PFSK-1 (cell line): ENCODE measurements at regions not wholly inside any gene's neighbourhood (a gene's known extent, or its start where the extent isn't known, plus 50 kb on each side); places are given as distances from the start of the nearest gene placed in this dataset.

Experiments
- POLR2AphosphoS5 ChIP-seq: IDR thresholded peaks from 2 replicates; pipeline ENCODE4 v1.6.1; 2012; ENCODE audit warnings: low read depth, mild to moderate bottlenecking, control low read depth, low read length, moderate library complexity
- SIN3A ChIP-seq: IDR thresholded peaks from 2 replicates; pipeline ENCODE4 v1.6.1; 2012; ENCODE audit warnings: mild to moderate bottlenecking, low read length, moderate library complexity, borderline replicate concordance; ENCODE audit not compliant: insufficient read depth
- TAF1 ChIP-seq: IDR thresholded peaks from 2 replicates; pipeline ENCODE4 v1.6.1; 2012; ENCODE audit warnings: low read length, control low read depth, borderline replicate concordance; ENCODE audit not compliant: insufficient read depth
- TF ChIP-seq, protein P1 (sequence below), 2 experiments: IDR thresholded peaks; 2 replicates each; pipeline versions ENCODE4 v1.6.1 to v1.8.0; 2011 to 2012; ENCODE audit warnings: low read depth in 2 of 2, low read length in 2 of 2, control low read depth in 1 of 2, inconsistent platforms in 1 of 2, mild to moderate bottlenecking in 1 of 2, moderate library complexity in 1 of 2; ENCODE audit not compliant: insufficient read depth in 1 of 2

DNA sequence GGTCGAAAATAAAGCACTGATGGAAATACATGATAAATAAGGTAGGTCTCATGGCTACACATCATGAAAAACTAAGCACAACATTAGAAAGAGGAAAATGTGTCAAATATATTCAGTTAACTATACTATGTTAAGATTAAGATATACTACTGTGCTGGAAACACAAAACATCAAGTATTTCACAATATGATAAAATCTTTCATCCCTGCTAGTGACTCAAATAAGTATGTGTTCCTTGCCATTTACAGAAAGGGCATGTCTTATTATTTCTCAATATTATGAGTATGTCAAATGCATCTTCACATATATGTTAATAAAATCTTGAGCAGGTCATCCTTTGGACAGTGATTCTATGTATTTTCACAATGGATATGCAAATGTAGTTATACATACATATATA is 1260.1 kb upstream of the ADGRL2 start:
- no peak for TF ChIP-seq TAF1
- TF ChIP-seq POLR2AphosphoS5 = no peak
- TF ChIP-seq, protein P1, sequence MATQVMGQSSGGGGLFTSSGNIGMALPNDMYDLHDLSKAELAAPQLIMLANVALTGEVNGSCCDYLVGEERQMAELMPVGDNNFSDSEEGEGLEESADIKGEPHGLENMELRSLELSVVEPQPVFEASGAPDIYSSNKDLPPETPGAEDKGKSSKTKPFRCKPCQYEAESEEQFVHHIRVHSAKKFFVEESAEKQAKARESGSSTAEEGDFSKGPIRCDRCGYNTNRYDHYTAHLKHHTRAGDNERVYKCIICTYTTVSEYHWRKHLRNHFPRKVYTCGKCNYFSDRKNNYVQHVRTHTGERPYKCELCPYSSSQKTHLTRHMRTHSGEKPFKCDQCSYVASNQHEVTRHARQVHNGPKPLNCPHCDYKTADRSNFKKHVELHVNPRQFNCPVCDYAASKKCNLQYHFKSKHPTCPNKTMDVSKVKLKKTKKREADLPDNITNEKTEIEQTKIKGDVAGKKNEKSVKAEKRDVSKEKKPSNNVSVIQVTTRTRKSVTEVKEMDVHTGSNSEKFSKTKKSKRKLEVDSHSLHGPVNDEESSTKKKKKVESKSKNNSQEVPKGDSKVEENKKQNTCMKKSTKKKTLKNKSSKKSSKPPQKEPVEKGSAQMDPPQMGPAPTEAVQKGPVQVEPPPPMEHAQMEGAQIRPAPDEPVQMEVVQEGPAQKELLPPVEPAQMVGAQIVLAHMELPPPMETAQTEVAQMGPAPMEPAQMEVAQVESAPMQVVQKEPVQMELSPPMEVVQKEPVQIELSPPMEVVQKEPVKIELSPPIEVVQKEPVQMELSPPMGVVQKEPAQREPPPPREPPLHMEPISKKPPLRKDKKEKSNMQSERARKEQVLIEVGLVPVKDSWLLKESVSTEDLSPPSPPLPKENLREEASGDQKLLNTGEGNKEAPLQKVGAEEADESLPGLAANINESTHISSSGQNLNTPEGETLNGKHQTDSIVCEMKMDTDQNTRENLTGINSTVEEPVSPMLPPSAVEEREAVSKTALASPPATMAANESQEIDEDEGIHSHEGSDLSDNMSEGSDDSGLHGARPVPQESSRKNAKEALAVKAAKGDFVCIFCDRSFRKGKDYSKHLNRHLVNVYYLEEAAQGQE (IDR thresholded peaks at IDR 0.05; ENCODE audit: insufficient read depth in 1 of 2, low read depth in 2 of 2, low read length in 2 of 2) = no peak
- no peak for TF ChIP-seq SIN3A
